GM18517 (cell line): ENCODE measurements at regions not wholly inside any gene's neighbourhood (a gene's known extent, or its start where the extent isn't known, plus 50 kb on each side); places are given as distances from the start of the nearest gene placed in this dataset.
A peak's percentile ranks its signal among the peaks of the same experiment; 100 is the strongest.
"Not testable (repeated sequence)": the region's sequence is repeated elsewhere in the genome, so short reads cannot be mapped to it uniquely, and the experiment has no call there.

ENCODE experiments used
- ATAC-seq: cut with Tn5 transposase; IDR thresholded peaks from one replicate; pipeline ENCODE4 v1.9.1; 2021; ENCODE audit warnings: mild to moderate bottlenecking, moderate library complexity; ENCODE audit not compliant: unreplicated experiment

- no peak for ATAC-seq
Observed at GRCh38 chr5:117131876-117132275, 557.3 kb upstream of the SEMA6A start.

GRCh38 chr5:117131048-117131679 is 556.5 kb upstream of the SEMA6A start:
- ATAC-seq, result peak; percentile 95

DNA sequence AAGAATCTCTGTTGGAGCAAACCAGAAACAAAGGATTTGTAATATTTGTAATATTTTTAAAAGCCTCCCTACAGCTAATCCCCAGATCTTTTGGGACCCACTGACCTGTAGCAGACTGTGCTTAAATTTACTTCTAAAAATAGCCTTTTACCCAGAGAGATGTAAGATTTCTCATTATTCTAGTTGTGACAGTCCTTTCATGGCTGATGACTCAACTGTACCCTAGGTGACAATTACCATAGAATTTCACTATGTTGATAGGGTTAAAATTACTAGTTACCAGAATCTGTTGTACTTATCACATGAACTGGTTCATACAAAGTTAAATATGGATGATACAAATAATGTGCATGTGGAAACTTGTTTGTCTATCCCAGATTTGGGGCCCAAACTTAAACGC is 543.9 kb upstream of the SEMA6A start:
- no peak for ATAC-seq

DNA sequence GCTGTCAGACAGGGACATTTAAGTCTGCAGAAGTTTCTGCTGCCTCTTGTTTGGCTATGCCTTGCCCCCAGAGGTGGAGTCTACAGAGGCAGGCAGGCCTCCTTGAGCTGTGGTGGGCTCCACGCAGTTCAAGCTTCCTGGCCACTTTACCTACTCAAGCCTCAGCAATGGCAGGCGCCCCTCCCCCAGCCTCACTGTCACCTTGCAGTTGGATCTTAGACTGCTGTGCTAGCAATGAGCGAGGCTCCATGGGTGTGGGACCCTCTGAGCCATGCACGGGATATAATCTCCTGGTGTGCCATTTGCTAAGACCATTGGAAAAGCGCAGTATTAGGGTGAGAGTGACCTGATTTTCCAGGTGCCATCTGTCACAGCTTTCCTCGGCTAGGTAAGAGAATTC is 542.7 kb upstream of the SEMA6A start:
- ATAC-seq, result not testable (repeated sequence)

GRCh38 chr5:117110548-117110947 is 535.9 kb upstream of the SEMA6A start:
- ATAC-seq, result no peak

DNA sequence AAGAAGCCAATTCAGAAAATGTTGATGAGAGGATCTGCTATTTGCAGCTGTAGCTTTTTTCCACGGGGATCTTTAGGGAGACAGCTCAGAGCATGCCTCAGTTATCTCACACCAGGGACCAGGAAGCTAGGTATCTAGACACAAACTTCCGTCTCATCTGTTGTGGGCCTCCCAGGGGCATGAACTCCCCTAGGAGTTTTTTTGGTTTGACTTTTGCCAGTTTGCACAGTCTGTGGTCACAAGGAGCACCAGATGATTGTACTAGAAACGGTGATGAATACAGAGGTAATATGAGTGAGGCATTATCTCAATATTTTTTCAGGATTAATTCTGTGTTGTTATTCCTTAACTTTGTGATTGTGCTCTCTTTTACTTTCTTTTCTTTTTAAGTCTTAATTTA is 533.2 kb upstream of the SEMA6A start:
- ATAC-seq, result peak; percentile 62

GRCh38 chr5:117103703-117104102 is 529.1 kb upstream of the SEMA6A start:
- no peak for ATAC-seq

DNA sequence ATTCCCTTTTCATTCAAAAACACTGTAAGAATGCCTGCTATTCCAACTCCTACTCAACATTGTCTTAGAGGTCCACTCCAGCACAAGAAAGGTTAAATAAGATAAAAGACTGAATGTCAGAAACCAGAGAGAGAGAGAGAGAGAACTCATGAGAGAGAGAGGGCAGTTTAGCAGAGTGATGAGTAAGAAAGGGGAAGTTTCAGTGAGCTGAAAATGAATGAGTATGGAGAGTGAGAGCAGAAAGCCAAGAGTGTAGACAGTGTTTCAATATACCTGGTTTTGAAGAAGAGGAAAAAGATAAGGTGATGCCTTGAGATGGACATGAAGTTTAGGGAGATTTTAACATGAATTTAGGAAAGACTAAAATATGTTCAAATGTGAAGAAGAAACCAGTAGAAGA is 528.0 kb upstream of the SEMA6A start:
- ATAC-seq, result no peak

DNA sequence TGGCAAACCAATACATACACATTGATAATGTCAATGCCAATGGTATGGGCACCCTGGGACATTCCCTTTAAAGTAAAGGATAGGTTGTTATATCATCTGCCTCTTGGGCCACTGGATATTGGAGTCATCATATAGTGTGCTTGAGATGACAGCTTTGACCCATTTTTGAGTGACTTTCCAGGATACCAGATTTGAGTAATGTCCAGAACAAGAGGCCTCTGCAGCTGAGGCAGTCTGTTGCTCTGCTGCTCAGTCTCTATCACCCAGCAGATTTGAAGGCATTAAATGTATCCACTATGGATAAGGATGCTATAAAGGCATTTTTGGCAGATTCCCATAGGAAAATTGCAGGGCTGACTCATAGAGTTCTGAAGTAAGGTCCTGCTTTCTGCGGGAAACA is 525.6 kb upstream of the SEMA6A start:
- no peak for ATAC-seq

DNA sequence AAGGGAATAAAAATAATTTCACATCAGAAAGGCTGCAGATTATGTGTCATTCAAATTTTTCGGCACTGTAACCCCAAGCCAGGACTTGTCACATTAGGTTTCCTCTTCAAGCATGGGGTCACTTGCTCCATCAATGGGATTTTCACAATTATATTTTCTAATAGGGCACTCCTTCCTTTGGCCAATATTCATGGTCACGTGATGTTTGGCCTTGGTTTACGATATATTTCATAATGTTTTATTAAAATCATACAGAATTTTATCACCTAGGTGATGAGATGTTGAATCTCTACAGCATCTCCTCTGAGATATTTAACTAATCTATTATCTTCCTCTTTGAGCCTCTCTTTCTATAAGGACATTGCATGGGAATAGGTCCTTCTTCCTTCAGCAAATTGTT is 523.5 kb upstream of the SEMA6A start:
- ATAC-seq, result no peak

DNA sequence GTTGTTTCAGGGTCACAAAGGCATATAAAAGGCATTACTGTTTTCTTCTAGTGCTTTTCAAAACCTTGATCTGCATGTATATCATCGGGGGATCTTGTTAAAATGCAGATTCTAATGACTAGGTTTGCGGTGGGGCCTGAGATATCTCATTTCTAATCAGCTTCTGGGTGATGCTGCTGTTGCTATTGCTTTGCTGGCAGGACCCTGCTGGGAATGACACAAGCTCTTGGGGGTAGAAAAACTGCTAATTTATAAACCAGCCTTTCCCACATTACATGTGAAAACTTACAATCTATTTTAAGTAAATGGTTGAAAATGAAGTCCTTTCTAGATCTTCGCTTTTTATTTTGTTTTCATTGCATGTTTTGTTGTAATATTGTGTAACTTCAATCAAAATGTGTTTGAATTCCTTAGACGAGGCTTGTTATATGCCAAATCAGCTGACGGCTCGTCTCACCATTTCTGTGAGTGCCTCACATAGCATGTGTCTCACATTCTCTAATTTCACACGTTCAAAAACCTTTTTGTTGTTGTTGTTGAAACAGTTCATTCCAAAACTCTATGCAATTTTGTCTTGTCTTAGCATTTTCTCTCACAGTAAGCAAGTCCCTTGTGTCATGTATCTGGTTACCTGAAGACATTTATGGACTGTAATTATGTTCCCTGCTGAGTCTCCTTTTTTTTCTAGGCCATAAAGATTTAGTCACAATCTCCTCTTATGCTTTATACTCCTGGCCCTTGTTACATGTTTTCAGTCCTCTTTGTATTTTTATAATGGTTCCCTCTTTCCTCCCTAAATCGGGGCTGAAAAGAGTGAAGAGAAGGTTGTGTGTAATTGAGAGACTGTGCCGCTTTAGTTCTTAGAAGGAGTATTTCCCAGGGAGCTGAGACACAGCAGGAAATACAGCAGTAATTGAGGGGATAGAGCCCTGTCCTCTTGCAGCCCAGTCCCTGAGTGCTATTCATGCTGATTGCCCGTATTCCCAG is 521.0 kb upstream of the SEMA6A start:
- no peak for ATAC-seq

DNA sequence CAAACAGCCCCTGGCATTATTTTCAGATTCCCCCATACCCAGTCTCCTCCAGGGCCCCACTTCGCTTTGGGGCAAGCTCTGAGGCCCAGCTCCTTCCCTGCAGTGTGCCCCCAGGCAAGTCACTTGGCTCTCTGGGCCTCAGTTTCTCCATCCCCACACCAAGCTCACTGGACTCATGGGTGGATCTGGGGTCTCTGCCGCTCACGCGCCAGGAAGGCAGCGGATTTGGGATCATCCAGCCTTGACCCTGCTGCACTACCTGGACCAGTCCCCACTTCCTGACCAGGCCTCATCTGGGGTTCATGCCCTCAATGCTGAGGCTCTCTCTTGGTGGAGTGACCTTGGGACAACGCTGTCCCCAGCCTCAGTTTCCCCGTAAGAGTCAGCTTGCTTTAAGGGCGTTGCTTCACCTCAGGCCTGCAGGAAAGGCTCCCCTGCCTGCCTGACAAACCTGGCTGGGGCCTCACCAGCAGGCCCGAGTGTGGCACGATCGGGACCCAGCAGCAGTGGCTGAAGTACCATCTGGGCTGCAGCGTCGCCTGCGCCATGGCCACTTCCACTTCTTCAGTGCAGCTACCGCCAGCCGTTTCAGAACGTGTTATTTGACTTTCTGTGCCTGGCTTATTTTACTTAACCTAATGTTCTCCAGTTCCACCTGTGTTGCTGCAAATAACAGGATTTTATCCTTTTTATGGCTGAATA is 519.6 kb upstream of the SEMA6A start:
- ATAC-seq, result no peak

DNA sequence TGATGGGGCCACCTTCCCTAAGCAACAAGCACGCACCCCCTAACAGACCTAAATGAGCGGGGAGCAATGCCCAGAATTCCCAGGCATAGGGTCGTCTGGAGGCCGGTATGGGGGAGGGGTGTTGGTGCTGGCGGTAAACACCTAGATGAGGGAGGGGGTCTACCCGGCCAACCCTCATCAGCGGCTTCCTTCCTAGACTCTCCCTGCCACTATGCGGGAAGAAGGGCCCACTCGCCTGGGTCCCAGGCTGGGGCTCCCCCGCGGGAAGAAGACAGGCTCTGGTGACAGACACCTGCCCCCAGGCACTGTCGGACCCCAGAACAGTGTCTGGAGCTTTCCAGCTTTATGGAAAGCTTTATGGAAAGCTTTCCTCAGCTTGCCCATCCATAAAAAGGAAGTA is 519.0 kb upstream of the SEMA6A start:
- no peak for ATAC-seq

GRCh38 chr5:117089001-117089400 is 514.4 kb upstream of the SEMA6A start:
- no peak for ATAC-seq

GRCh38 chr5:117088176-117088575 is 513.6 kb upstream of the SEMA6A start:
- ATAC-seq, result no peak

GRCh38 chr5:117084067-117084466 is 509.4 kb upstream of the SEMA6A start:
- ATAC-seq, result no peak

DNA sequence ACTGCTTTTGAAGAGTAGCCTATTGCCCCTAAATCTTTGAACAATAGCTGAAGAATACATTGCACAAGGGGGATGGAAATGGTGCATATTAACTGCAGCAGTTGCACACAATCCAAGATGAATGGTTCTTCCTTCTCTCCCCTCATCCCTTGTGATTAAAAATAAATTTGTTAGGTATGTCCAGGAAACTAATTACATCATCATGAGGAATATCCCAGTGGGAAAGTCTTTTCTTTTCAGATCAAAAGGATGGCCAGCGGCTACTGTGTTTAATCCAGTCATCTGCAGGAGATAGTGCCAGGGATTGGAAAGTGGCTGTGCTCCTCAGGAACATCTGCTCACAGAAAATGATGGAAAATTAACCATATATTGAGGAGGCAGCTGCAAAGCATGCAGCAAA is 508.4 kb upstream of the SEMA6A start:
- no peak for ATAC-seq

- ATAC-seq, result no peak
Observed at GRCh38 chr5:117077142-117077541, 502.5 kb upstream of the SEMA6A start.

DNA sequence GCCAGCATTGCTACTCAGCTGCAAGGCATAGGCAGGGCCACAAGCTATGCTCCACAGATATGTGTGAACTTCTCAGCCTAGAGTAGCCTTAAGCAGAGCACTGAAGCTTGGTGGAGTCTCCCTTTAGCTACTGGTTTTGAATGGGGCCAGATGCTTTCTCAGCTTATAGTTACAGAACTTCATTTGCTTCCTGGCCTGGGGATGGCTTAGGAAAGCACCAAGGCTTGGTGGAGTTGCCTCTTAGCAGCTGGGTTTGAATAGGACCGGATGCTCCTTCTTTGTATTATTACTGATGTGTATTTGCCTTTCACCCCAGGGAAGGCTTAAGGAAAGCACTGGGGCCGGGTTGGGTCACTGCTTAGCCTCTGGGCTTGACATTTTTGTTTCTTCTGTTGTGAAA is 497.8 kb upstream of the SEMA6A start:
- ATAC-seq, result no peak

DNA sequence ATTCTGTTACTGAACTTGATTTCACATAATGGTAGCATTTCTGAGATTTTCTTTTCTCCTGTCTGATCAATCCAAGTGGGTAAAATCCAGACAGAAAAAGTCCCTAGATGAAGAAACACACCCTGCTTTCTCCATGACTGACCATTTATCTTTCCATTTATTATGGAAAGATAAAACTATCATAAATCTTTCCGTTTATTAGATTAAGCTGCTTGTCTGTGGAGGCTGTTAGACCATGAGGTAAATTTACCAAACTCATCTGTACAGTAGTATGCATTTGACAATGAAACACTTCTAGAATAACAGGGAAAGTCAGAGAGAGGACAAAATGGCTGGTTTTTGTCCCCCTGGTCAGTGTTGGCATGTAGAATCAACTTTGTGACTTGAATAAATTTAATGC is 491.2 kb upstream of the SEMA6A start:
- ATAC-seq, result no peak

GRCh38 chr5:117065161-117065560 is 490.5 kb upstream of the SEMA6A start:
- no peak for ATAC-seq

DNA sequence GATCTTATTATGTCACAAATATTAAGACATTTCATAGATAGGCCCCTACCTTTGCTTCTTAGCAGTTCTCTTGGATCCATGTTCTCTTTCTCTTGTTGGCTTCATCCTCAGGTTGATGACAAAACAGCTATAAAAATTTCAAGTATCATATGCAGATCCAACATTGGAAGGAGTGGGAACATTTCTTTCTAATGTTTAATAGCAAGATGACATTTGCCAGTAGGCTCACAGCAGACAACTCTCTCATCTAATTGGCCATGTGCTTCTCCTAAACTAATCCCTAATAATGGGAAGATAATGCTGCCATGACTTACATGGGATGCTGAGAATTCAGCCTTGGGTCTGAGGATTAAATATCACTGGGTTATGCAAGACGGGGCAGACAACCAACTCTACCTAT is 485.5 kb upstream of the SEMA6A start:
- ATAC-seq, result no peak
